HG03280 (cell line): ENCODE measurements at regions not wholly inside any gene's neighbourhood (a gene's known extent, or its start where the extent isn't known, plus 50 kb on each side); places are given as distances from the start of the nearest gene placed in this dataset.
"Not testable (repeated sequence)": the region's sequence is repeated elsewhere in the genome, so short reads cannot be mapped to it uniquely, and the experiment has no call there.

Experiments
- ATAC-seq: cut with Tn5 transposase; IDR thresholded peaks from one replicate; pipeline ENCODE4 v1.9.1; 2021; ENCODE audit warnings: mild to moderate bottlenecking, moderate library complexity; ENCODE audit not compliant: unreplicated experiment

DNA sequence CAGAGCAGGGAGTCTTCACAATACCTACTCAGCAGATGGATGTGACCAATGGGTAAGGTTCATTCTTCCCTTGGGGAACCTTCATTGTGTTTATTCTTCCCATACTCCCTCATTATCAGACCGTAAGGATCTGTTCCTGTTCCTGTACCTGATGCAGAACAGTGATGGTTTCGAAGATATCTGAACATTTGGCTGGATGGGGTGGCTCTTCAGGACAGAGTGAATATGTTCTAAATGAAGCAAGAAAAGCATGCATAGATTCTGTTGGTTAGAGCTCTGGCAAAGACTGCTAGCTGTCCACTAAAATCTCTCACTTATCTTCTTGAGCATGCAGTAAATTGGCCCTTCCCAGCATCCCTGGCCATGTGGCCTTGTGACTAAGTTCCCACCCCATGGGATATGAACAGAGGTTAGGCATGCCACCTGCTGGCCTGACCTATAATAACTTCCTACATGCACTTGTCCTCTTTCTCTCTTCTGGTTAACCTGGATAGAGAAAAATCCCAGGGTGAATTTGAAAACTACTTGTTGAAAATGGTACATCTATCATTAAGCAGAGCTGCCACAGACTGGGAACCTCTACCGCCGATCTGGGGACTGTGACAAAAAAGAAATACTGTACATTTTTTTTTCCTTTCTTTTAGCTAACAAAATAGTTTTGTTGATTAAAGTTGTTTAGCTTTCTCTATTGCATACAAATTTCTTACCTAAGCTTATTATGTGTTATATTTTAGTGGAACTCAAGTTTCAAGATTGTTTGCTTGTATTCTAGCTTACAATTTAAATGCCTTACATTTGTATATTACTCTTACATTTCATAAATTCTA is 60.0 kb upstream of the BANK1 start:
- peak; percentile 92 for ATAC-seq

DNA sequence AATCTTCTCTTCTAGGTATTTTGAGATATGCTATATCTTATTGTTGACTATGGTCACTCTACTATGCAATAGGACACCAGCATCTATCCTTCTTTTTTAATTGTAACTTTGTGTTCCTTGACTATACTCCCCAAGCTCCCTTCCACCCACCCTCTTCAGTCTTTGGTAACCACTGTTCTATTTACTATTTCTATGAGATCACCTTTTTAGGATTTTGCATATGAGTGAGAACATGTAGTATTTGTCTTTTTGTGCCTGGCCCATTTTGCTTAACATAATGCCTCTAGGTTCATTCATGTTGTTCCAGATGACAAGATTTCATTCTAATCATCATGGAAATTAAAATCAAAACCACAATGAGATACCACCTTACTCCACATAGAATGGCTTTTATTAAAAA is 63.3 kb upstream of the BANK1 start:
- ATAC-seq, result no peak

DNA sequence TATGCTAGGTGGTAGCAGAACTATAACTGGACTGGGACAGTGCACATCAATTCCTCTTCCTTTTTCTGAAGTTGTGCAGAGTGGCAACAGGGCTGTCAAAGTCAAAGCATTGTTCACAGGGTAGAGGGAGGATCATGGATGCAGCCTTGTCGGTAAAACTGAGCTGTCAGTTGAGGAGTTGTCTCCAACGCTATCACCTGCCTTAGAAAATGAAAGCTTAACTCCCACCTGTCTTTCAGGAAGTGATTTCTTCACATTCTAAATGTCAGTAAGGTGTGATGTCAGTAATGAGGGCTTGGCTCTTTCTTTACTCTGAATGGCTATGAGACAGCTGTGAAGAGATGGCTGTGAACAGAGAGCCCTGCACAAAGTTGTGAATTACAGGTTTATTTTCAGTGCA is 66.4 kb upstream of the BANK1 start:
- no peak for ATAC-seq

DNA sequence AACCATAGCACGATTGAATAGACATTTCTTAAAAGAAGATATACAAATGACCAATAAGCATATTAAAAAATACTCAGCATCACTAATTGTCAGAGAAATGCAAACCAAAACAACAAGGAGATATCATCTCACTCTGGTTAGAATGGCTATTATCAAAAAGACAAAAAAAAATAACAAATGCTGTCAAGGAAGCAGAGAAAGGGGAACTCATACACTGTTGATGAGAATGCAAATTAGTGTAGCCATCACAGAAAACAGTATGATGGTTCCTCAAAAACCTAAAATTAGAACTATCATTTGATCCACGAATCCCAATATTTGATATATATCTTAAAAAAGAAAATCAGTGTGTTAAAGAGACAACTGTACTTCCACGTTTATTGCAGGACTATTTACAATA is 71.7 kb upstream of the BANK1 start:
- no peak for ATAC-seq

- ATAC-seq, result no peak
Observed at GRCh38 chr4:101711590-101712260, 78.8 kb upstream of the BANK1 start.

GRCh38 chr4:101710806-101711205 is 79.7 kb upstream of the BANK1 start:
- no peak for ATAC-seq

GRCh38 chr4:101708293-101709039 is 82.1 kb upstream of the BANK1 start:
- ATAC-seq, result no peak

GRCh38 chr4:101707596-101707995 is 82.9 kb upstream of the BANK1 start:
- ATAC-seq, result no peak

DNA sequence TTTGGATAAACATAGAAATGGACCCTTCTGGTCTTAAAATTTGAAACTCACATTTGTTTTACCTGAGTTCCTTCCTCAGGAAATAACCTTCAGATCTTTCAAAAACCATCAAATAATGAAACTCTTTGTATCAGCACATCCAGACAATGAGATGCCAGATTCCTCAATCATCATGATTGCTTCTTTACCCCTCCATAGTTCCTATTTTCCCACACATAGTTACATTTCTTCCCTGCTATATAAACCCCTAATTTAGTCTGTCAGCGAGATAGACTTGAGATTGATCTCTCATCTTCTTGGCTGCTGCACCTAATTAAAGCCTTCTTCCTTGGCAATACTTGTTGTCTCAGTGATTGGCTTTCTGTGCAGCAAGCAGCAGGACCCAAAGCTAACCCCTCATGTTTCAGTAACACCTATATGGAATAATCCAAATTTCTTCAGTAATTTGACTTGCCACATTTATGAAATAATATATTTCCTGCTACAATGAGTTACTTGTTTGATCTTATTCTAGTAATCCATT is 83.9 kb upstream of the BANK1 start:
- no peak for ATAC-seq

GRCh38 chr4:101701551-101701950 is 89.0 kb upstream of the BANK1 start:
- no peak for ATAC-seq

DNA sequence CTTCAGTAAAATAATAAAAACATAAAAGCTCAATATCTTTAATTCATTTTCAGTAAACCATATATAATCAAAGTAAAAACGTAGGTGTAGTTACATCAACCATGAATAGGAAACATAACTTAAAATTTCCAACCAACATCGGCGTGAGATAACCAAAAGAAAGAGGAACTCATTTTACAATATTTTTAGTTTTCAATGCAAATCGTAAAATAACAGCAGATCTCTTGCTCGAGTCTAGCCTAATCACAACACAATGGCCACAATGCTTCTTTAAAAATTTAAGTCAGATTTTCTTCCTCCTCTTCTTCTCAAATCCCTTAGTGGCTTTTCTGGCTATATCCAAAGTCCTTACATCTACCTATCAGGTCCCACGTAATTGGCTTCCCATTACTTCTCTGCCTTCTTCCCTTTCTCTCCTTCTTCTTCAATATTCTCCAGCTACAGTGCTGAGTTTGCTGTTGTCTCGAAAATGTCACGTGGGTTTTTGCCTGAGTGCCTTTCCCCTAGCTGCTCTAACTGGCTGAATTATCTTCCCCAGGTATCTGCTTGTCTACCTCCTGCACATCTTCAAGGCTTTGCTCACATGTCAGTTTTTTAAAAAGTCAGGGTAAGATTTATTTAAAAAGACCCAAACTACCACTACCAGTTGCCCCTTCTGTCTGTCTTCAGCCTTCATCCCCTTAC is 90.9 kb upstream of the BANK1 start:
- ATAC-seq, result no peak

- no peak for ATAC-seq
Observed at GRCh38 chr4:101697266-101697665, 93.3 kb upstream of the BANK1 start.

DNA sequence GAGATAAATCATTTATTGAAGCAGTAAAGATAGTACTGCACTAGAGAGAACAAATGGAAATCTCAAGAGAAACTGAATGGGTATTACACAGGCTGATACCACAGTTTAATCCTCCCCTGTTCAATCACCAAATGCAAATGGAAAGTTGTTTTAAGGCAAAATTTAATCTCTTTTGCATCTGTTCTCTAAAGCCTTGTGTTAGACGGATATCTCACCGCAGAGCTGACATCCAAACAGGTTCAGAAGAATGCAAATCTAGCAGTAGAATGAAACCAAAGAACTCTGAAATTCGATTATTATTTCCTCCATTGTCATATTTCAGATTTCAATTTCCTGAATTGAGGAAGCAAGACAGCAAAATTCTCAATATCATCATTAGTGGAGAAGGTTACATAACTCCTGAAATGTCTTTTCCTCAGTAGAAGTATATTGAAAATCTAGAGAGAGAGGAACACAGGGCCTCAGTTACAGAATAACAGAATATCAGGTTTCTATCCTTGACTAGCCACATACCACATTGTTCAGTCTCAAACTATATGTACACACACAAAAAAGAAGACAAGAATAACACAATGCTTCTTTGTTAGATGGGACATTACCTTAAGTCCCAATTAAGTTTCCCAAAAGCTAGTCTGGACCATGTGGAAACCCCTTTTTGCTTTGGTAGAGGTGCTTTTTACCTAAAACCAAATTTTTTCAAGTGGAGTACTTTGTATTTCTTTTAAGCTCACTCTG is 94.1 kb upstream of the BANK1 start:
- no peak for ATAC-seq

GRCh38 chr4:101695176-101695575 is 95.4 kb upstream of the BANK1 start:
- no peak for ATAC-seq

DNA sequence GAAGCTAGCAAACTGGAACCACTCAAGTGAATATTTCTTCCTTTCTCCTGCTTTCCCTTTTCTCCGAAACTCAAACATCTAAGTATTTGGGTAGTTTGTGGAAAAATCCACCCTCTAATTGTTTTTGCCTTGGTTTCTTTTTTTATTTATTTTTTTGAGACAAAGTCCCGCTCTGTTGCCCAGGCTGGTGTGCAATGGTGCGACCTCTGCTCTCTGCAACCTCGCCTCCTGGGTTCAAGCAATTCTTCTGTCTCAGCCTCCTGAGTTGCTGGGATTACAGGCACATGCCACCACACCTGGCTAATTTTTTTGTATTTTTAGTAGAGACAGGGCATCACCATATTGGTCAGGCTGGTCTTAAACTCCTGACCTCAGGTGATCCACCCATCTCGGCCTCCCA is 96.1 kb upstream of the BANK1 start:
- not testable (repeated sequence) for ATAC-seq

DNA sequence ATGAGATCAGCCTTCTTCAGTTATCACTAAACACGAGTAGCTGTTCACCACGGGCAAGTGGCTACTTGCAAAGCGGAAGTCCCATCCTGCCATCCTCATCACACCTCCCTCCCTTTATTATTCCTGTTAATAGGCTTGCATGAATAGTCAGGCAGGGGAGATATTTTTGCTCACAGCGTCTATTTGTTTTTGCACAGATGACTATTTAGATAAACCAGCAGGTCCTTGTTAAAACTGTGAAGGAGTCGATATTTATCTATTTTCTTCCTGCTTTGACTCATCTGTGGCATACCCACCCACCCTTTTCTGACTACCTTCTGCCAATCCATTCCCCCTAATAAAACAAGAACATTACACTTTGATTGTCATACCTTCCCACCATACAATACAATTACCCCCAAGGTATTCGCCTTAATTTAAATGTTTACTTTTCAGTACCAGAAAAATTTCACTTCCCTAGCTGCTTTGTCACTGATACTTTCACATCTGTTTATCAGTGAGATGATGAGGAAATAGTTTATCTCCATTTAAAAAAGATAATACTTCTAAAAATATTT is 96.6 kb upstream of the BANK1 start:
- no peak for ATAC-seq

DNA sequence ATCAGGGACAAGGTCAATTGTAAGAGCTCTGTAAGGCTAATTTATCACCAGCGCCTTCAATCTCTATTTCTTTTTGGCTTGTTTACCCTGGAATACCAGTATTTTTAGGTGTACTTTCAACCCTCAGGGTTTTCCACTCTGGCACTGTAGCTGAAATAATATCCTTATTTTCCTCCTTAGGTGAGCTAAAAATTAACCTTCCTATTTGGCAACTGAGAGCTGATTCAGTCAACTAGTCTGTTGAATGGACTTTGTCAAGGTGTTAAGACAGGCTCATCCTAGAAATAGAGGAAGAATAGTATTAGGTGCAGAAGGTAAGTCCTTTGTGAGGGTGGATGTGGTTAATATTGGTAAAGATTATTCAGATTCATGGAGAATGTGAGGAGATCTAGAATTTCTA is 101.3 kb upstream of the BANK1 start:
- no peak for ATAC-seq

- ATAC-seq, result no peak
Observed at GRCh38 chr4:101685126-101685525, 105.4 kb upstream of the BANK1 start.

- no peak for ATAC-seq
Observed at GRCh38 chr4:101682946-101683345, 107.6 kb upstream of the BANK1 start.

GRCh38 chr4:101678180-101678579 is 112.3 kb upstream of the BANK1 start:
- no peak for ATAC-seq
